Suprapubic skin (tissue), 3 donors: ENCODE measurements at regions not wholly inside any gene's neighbourhood (a gene's known extent, or its start where the extent isn't known, plus 50 kb on each side); places are given as distances from the start of the nearest gene placed in this dataset.

Experiments used
- CTCF ChIP-seq, 2 donors: fragments of 200-600 bp in 1 of 2; fragments of 450-650 bp in 1 of 2; sonication (generic) in 1 of 2; IDR thresholded peaks; one replicate each; pipeline ENCODE4 v1.5.1; 2016 to 2019; ENCODE audit warnings: antibody characterized with exemption in 2 of 2, mild to moderate bottlenecking in 1 of 2, moderate library complexity in 1 of 2
- EP300 ChIP-seq: sonication (generic); formaldehyde crosslinking; IDR thresholded peaks from one replicate; pipeline ENCODE4 v1.6.1; 2017; ENCODE audit warnings: antibody characterized with exemption
- POLR2A ChIP-seq, 2 donors: fragments of 450-650 bp; IDR thresholded peaks; one replicate each; pipeline ENCODE4 v1.6.1; 2017; ENCODE audit warnings: antibody characterized with exemption in 2 of 2, mild to moderate bottlenecking in 2 of 2, moderate library complexity in 2 of 2

GRCh38 chr16:13767215-13767614 lies 152.7 kb upstream of the ERCC4 start:
- peak in 1 of 2 donors; percentile 8 for TF ChIP-seq CTCF (IDR thresholded peaks at IDR 0.05)
- no peak for TF ChIP-seq POLR2A (IDR thresholded peaks at IDR 0.05)
- no peak for TF ChIP-seq EP300
